GM19438 (cell line): ENCODE measurements at regions not wholly inside any gene's neighbourhood (a gene's known extent, or its start where the extent isn't known, plus 50 kb on each side); places are given as distances from the start of the nearest gene placed in this dataset.
"Not testable (repeated sequence)": the region's sequence is repeated elsewhere in the genome, so short reads cannot be mapped to it uniquely, and the experiment has no call there.

Experiments
- ATAC-seq: cut with Tn5 transposase; IDR thresholded peaks from one replicate; pipeline ENCODE4 v1.9.1; 2021; ENCODE audit warnings: low read depth; ENCODE audit not compliant: unreplicated experiment

DNA sequence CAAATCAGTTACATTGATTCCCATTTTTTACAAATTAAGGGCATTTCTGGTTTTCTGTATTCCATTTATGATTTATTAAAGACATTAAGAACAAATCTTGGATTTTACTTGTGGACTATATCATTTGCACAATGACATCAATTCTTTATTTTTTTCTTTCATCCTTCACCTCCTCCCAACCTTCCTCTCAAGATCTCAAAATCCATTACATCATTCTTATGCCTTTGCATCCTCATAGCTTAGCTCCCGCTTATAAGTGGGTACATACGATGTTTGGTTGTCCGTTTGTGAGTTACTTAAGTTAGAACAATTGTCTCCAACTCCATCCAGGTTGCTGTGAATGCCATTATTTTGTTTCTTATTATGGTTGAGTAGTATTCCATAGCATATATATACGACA, 752.8 kb downstream of the CD109 start:
- ATAC-seq: no peak

- ATAC-seq: peak; percentile 87
Measured at GRCh38 chr6:74447013-74447412, 751.0 kb downstream of the CD109 start.

GRCh38 chr6:74439123-74439811, 743.3 kb downstream of the CD109 start:
- ATAC-seq: no peak

GRCh38 chr6:74438395-74438794, 742.4 kb downstream of the CD109 start:
- not testable (repeated sequence) for ATAC-seq

DNA sequence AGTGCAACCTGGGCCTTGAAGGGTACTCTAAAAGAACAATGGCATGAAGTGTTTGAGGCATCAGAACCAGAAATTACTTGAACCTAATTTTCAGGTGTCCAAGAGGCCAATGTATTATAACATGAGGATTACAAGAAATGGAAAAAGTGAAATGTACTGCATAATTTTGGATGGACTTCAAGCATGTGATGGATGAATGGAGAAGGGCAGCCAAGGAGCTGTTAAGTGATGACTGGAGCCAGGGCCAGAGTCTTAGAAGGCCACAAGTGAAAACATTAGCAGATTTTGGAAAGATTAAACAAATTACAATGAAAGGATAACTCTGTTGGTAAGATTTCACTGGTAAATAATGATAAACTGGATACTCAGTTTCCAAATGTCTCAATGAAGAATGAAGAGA, 738.2 kb downstream of the CD109 start:
- ATAC-seq: no peak

DNA sequence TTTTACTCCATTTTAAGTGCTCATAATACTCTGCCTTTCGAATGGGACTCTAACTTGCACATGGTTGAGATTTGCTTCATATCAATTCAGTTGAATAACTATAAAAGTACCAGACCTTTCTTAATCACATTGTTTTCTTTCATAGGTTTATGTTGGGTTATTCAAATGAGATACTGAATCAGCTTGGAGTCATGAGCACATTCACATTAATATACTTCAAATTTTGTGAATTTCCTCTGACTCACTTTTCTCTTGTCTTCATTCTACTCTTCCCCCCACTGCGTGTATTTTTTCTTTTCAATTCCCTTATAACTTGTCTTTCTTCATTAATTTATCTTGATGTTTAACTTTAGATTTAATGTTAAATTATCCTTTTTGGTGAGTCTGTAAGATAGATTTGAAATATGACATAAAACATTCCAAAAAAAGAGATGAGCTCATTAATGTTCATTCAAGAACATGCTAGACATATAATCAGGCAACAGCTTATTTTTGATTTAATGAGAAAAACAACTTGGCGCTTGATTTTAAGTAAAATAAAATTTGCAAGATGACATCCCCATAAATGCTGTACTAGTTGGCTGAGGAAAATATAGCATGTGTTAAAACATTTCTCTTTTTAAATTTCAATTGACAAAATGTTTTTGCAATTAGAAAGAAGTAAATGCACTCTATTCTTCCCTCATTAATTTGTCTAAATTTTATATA, 736.0 kb downstream of the CD109 start:
- ATAC-seq: no peak

GRCh38 chr6:74420221-74420620, 724.2 kb downstream of the CD109 start:
- ATAC-seq: no peak

GRCh38 chr6:74415056-74415455, 719.1 kb downstream of the CD109 start:
- ATAC-seq: no peak

- ATAC-seq: no peak
Measured at GRCh38 chr6:74410630-74411029, 714.6 kb downstream of the CD109 start.

DNA sequence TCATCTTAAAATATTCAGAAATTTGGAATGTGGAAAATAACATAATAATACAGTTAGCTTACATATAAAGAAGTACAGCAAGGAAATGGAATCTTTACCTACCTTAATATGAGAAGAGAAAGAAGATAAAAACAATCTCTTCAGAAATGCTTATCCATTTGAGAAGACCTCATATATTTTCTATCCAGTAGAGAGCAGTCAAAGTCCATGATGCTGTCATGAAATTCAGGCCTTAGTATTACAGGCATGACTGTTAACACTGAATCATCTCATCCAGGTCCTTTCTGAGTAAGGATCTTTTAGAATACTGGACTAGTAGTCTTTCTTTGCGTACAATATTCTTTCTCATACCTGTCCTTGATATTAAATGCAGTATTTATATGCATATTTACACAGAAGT, 713.4 kb downstream of the CD109 start:
- ATAC-seq: peak; percentile 69

- no peak for ATAC-seq
Measured at GRCh38 chr6:74408844-74409243, 712.8 kb downstream of the CD109 start.

- no peak for ATAC-seq
Measured at GRCh38 chr6:74404366-74404765, 708.4 kb downstream of the CD109 start.

- ATAC-seq: no peak
Measured at GRCh38 chr6:74402781-74403180, 706.8 kb downstream of the CD109 start.

DNA sequence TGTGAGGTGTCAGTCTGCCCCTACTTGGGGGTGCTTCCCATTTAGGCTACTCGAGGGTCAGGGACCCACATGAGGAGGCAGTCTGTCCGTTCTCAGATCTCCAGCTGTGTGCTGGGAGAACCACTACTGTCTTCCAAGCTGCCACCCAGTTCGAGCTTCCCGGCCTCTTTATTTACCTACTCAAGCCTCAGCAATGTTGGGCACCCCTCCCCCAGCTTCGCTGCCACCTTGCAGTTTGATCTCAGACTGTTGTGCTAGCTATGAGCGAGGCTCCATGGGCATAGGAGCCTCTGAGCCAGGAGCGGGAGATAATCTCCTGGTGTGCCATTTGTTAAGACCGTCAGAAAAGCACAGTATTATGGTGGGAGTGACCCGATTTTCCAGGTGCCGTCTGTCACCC, 682.4 kb downstream of the CD109 start:
- ATAC-seq: not testable (repeated sequence)

- no peak for ATAC-seq
Measured at GRCh38 chr6:74369556-74369993, 673.6 kb downstream of the CD109 start.

DNA sequence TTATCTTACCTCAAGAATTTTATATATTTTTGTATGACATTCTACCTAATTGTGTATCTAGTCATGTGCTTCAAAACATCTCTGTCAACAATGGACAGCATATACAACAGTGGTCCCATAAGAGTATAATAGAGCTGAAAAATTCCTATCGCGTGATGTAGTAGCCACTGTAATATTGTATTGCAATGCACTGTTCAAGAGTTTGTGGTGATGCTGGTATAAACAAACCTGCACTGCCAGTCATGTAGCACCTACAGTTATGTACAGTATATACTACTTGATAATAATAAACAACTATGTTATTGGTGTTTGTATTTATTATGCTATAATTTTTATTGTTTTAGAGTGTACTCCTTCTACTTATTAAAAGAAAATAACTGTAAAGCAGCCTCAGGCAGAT, 672.7 kb downstream of the CD109 start:
- ATAC-seq: no peak

GRCh38 chr6:74366634-74367033, 670.6 kb downstream of the CD109 start:
- no peak for ATAC-seq

- ATAC-seq: no peak
Measured at GRCh38 chr6:74362391-74362790, 666.4 kb downstream of the CD109 start.

- ATAC-seq: no peak
Measured at GRCh38 chr6:74357321-74357720, 661.3 kb downstream of the CD109 start.

- ATAC-seq: no peak
Measured at GRCh38 chr6:74356391-74356790, 660.4 kb downstream of the CD109 start.

DNA sequence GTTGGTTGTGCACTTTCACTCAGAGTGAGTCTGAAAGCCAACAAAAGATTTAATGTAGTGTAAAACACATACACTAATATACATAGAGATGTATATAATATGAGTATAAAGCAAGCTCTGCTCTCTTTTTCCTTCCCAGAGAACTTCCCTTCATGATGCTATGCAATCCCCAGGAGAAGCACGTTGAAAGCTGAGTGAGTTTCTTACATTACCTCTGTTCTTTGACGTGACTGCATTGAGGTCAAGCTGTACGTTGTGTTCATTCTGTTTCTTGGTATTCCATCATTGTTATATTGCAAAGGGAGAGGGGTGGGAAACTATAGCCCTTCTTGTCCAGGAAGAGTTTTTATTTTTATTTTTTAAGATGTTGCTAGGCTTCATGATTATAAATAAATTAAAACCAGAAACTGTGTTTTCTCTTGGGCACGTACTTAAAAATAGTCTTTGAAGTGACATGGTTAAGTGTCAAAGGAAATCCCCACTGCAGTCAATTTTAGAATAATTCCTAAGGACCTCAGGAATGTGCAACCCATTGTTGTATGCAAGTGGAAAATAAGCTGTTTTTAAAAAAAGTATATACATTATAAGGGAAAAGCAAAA, 651.0 kb downstream of the CD109 start:
- ATAC-seq: no peak

DNA sequence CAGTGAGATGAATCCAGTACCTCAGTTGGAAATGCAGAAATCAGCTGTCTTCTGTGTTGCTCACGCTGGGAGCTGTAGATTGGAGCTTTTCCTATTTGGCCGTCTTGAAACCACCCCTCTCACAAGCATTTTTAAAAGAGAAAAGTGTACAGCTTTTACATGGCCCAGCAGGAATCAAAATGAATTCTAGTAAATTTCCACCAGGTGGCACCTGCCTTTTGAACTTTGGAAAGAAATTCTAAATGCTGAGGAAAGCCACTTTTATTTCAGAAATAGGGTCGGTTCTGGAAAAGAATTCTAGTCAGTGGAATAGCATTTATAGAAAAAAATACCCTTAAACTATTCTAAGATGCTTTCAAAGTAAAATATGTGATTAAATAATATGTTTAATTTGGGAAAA, 647.8 kb downstream of the CD109 start:
- ATAC-seq: no peak
